ENCODE measurements at regions not wholly inside any gene's neighbourhood (a gene's known extent, or its start where the extent isn't known, plus 50 kb on each side); places are given as distances from the start of the nearest gene placed in this dataset.

DNA sequence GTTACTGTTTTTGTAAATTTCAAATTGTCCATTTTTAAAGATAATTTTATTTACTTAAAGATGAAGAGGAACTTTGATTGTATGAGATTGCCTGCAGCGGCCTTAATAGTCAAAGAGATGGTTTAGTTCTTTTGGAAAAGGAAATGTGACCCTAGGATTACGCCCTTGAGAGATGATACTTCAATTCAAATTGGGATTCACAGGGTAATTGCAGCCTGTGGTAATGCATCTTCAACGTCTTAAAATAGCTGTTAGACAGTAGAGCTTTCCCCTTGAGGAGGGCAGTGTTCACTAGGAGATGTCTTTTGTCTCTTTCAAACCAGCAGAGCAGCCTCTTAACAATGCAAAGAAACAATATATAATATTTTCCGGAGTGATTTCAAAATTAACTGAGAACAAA, 127.1 kb downstream of the TAF11L14 start:
- no peak for DNase-seq (ENCODE audit: low read depth)

DNA sequence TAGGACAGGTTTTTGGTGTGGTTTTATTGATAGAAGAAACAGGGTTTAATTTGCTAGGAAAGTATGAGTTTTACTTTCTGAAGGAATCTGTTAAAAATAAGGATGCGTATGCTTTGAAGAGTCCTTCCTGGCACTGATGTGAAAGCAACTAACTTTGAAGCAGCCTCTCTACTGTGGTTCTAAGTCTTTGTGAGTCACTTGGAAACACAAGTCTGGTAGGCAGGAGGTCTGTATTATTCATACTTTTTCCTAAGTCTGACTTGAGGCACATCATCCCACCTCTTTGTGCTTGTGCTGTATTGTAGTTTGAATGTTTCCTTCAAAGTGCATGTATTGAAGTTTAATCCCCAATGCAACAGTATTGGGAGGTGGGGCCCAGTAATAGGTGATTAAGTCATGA, 129.0 kb downstream of the TAF11L14 start:
- no peak for DNase-seq (ENCODE audit: low read depth)

- no peak for DNase-seq (ENCODE audit: low read depth)
Measured at GRCh38 chr5:17766031-17766430, 131.8 kb downstream of the TAF11L14 start.

GRCh38 chr5:17769277-17769676, 135.0 kb downstream of the TAF11L14 start:
- DNase-seq (ENCODE audit: low read depth) = no peak

DNA sequence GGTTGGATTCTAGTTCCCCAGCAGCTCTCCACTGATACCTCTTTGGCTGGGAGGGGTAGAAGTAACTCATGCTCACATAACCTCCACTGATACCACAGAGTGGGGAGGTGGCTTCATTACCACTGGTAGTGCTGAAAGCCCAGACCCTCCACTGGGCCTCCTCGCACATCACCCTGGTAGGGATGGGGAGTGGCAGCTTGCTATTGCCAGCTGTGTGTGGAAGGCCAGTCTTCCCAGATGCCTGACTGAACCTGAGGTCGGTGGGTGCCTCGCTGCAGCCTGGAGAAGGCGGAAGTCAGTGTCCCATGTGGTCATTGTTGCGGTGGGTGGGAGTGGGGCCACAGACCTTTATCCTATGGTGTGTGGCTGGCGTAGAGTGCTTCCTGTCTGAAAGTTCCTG, 138.0 kb downstream of the TAF11L14 start:
- DNase-seq (ENCODE audit: low read depth) = no peak

DNA sequence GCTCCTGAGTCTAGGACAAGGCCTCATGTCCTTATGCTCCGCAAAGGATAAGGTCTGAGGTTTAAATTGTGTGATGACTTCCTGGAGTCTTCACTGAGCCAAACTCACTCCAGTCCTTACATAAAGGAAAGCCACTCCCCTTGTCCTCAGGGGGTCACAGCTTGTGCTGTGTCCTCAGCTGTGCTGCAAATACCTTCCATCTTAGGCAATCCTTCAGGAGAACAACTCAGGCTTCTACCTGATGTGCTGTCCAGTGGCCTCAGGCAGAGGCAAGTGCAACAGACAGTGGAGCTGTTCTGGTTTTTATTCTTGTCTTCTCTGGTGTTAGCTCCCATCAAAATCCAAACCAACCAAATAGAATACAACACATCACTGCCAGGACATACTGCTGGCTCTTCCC, 151.5 kb downstream of the TAF11L14 start:
- no peak for DNase-seq (ENCODE audit: low read depth)

DNA sequence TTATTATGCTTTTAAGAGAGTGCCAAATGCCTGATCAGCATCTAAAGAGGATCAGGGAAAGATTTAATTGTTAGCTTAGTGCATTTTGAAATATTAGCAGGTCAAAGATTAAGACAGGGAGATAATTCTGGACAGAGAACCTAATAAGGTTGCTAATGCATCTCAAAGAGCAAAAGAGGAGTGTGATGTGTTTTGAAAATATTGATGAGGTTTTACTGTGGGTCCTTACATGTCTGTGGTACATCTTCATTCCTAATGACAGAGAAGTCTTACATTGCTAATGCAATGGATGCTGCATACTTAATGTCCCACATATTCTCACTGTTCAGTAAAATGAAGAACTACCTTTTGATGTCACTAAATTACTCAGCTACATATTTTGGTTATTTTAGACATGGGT, 154.1 kb downstream of the TAF11L14 start:
- no peak for DNase-seq (ENCODE audit: low read depth)

- DNase-seq (ENCODE audit: low read depth) = no peak
Measured at GRCh38 chr5:17794201-17794600, 159.9 kb downstream of the TAF11L14 start.

DNA sequence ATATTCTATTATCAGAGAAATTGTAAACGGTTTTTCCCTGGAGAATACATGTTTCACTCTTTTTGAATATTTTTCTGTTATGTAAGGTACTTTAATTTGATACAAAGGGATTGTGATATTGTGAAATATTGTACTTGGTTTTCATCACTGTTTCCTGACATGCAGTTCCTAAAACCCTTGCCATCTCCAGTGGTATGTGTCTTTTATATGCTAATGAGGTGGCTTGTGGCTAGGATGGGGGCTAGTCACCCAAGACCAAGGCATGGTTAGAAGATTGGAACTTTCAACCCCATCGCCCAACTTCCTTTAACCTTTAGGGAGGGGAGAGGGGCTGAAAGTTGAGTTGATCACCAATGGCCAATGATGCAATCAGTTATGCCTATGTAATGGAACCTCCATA, 160.6 kb downstream of the TAF11L14 start:
- no peak for DNase-seq (ENCODE audit: low read depth)

- no peak for DNase-seq (ENCODE audit: low read depth)
Measured at GRCh38 chr5:17796142-17796541, 161.9 kb downstream of the TAF11L14 start.

GRCh38 chr5:17796757-17797396, 162.6 kb downstream of the TAF11L14 start:
- DNase-seq (ENCODE audit: low read depth) = no peak

- DNase-seq (ENCODE audit: low read depth) = no peak
Measured at GRCh38 chr5:17799521-17799920, 165.3 kb downstream of the TAF11L14 start.

DNA sequence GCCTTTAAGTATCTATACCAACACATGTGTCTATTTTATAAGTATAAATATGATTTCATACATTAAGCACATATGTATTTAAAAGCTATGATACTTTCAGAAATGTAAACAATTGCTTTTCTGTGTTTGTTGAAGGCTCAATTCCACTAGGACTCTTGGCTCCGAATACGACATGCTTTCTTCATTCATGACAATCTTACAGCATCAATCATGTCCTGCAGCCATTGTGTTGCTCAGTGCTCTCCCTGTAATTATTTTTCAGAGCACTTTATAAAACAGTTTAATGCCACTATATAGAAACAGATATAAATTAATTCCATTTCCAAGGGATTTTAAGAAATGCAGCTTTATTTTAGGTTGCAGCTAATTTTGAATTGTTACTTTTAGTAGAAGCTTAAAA, 167.3 kb downstream of the TAF11L14 start:
- DNase-seq (ENCODE audit: low read depth) = no peak

DNA sequence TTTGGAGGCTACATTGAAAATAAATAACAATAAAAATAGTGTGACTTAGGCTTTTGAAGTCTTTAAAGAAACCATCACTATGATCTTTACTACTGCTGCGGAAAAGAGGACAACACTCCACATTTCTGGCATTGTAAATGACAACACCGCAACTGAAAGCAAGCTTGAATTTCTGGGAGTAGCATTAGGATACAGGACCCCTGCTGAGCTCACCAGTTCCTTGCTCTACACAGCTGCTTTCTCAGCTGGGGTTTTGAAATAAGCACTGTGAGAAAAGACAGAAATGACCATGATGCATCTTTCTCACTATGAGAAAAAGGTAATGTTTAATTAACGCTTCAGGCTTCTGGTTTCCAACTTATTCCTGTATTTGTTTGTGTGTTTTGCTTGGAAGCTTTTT, 168.0 kb downstream of the TAF11L14 start:
- DNase-seq (ENCODE audit: low read depth) = no peak

DNA sequence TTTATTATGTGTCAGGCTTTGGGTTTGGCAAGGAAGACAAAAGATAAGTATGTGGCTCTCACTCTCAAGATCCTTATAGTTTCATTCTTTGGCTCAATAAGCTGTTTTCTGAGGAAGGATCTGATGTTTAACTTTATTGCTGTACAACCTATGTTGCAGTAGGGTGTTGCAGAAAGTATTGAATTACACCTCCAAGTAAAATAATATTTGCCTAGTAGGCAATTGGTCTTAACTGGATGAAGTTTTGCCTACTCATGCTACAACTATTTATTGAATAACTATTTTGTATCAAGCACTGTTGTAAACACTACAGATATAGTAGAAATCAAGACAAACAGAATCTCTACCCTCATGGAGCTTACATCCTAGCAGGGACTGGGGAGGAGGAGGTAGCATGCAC, 169.7 kb downstream of the TAF11L14 start:
- DNase-seq (ENCODE audit: low read depth) = no peak

GRCh38 chr5:17805227-17805825, 171.1 kb downstream of the TAF11L14 start:
- DNase-seq (ENCODE audit: low read depth) = no peak

DNA sequence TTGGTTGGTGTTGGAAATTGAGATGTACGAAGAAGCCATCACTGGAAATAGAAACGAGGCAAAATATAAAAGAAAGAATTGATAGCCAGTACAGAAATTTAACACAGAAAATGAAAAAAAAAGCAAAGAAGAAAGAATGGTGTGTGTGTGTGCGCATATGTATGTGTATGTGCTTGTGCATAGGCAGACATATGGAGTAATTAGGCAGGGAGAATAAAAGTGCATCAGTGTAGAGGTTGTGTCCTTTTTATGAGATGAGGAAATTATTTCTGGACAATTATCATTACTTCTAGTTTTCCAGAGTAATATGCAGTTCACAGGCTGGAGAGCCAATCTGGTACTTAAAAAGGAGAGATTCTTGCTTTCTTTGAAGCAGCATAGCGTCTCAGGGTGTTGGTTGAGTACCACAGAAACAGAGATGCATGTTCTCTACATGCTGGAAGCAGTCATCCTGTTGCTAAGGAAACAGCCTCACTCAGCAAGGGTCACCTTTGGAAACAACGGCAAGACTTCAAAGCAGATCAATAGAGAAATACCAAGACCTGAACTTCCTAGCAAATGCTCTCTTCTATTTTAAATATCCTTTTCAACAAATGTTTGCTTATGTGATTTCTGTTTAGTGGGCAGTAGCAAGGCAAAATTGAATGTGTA, 172.7 kb downstream of the TAF11L14 start:
- no peak for DNase-seq (ENCODE audit: low read depth)

DNA sequence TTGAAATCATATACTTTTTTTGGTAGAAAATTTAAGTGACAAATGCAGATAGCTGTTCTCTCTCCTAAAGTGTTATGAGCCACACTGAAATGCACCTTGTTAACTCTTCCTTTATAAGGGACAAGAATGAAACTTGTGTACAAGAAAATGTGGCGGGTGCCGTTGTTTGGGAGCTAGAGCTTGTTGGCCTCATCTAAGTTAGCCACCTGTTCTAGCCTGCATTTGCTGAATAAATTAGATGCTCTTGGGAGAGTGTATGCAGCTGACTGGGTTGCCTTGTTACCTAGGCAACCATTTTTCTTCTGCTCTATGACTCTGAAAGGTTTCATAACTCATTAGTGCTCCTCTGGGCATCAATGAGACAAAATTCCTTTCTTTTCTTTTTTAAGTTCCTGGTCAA, 174.3 kb downstream of the TAF11L14 start:
- no peak for DNase-seq (ENCODE audit: low read depth)

DNA sequence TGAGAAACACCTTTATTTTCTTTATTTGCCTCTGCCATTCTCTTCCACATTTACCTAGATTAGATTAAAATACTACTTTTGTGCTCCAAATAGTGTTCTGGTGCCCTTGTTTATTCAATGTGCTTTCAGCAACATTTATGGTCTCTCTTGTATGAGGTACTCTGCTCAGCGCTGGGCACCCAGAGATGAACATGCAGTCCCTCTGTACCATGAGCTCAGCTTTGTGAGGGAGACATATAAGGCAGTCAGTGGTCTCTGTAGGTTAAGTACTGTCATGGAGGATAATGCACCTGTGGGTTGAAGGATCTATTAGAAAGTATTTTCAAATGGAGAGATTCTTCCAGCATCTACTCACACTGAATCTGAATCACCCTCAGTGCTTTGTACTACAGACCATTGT, 176.5 kb downstream of the TAF11L14 start:
- DNase-seq (ENCODE audit: low read depth) = no peak

- DNase-seq (ENCODE audit: low read depth) = no peak
Measured at GRCh38 chr5:17813214-17813613, 179.0 kb downstream of the TAF11L14 start.

DNA sequence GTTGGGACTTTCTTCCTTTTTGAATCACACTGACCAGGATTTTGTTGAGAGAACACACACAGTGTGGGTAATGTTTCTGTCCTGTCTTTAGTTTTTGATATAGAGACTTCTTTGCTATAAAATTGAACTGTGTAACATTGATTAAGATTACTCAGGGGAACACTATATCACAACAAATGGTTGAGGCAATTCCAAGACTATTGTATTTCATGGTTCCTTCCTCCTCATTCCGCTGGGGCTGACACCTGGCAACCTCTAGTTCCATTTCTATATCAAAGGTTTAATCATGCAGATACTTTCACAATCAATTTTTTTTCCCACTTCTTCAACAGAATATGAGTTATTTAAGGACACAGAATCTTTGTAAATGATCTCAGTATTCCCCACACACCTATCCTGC, 182.2 kb downstream of the TAF11L14 start:
- no peak for DNase-seq (ENCODE audit: low read depth)

DNA sequence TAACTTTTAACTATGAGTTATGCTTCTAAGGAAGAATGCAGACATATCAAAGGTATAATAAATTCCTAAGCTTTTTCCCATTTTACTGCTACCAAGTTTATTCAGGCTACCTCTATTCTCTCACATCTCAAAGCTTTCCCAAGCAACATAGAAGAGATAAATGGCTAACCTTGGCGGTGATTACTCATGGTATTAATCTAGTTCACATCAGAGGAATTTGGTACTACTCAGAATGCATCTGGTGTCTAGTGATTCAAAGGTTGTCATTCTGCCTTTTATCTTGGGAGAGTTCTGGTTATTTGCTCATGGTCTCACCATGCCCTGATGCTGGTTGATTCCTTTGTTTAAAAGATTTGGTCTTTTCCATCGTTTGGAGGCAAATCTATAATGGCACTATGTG, 182.7 kb downstream of the TAF11L14 start:
- no peak for DNase-seq (ENCODE audit: low read depth)

GRCh38 chr5:17817990-17818389, 183.7 kb downstream of the TAF11L14 start:
- DNase-seq (ENCODE audit: low read depth) = no peak

- DNase-seq (ENCODE audit: low read depth) = no peak
Measured at GRCh38 chr5:17819783-17820182, 185.5 kb downstream of the TAF11L14 start.

Data from stimulated activated CD8-positive, alpha-beta memory T cell treated with anti-CD3 and anti-CD28 coated beads, Interleukin-4, amount 100 ng/mL, for 24 hours (primary cell).